DMS53 treated with DMSO at 0.1 percent for 48 hours (cell line): ENCODE measurements at regions not wholly inside any gene's neighbourhood (a gene's known extent, or its start where the extent isn't known, plus 50 kb on each side); places are given as distances from the start of the nearest gene placed in this dataset.

Experiments
- DNase-seq: peaks from one replicate; lab custom pipeline; 2025; ENCODE audit not compliant: unreplicated experiment; lab: John Stamatoyannopoulos, UW

DNA sequence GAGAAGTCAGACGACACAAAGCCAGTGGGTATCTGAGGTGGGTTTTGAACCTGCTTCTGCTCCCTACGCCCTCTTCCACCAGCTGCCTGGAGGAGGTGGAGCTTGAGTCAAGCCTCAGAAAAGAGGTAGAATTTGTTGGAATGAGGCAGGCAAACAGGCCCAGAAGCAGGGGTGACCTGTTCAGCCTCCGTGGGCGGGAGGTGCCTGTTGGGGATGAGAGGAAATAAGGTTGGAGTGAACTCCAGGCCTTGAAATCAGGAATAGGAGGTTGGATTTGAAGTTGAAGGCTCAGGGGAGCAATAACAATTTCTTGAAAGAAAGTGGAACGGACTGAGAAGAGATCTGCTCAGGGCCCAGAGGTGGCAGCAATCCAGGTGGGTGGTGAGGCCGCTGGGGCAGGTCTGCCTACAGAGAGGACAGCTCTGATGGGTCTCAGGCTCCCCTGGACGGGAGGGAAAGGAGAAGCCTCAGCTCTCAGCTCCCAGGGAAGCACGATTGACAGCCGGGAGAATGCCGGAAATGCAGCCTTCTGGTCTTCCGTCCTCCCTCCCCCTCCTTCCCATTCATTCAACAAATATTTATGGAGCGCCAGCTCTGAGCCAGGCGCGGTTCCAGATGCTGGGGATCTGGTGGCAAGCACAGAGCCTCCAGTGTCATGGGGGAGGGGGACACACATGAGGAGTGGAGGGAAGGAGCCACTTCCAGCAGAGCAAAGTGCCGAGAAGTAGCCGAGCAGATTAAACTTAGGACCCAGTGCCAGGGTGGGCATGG, 61.9 kb upstream of the CIBAR2 start:
- peak; percentile 26 for DNase-seq

DNA sequence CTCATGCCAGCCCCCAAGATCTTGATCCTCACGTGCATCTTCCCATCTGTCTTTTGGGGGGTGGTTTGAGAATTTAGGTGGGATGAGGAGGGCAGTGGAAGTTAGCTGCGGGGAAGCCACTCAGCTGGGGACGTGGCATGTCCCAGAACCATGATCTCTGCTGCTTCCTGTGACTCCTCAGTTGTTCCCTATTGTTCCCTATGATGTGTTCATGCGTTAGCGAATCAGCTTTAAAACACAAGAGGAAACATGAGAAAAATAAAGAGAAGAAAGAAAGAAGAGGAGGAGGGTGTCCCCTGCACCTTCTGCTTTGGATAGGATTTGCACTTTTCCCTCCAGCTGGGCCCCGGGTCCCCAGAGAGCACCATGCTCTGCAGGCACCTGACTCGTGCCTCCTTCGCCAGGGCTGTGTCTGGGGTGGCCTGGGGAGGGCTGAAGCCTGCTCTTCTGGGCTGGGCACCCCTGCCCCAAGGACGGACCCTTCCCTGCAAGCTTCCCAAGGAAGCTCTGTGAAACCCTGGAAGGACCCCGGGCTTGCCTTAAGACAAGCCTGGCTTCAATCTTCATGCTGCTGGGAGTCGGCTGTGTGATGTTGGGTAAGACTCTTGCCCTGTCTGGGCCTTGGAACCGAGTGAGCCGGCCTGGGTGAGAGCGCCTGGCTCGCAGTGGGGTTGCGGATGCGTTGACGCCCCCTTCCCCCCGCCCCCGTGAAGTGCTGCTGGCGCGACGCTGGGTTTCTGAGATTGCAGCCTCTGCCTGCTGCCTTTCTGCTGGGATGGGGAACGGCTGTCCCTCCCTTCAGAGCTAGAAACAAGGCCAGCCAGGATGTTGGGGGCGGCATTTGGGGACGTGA, 62.8 kb upstream of the CIBAR2 start:
- no peak for DNase-seq

DNA sequence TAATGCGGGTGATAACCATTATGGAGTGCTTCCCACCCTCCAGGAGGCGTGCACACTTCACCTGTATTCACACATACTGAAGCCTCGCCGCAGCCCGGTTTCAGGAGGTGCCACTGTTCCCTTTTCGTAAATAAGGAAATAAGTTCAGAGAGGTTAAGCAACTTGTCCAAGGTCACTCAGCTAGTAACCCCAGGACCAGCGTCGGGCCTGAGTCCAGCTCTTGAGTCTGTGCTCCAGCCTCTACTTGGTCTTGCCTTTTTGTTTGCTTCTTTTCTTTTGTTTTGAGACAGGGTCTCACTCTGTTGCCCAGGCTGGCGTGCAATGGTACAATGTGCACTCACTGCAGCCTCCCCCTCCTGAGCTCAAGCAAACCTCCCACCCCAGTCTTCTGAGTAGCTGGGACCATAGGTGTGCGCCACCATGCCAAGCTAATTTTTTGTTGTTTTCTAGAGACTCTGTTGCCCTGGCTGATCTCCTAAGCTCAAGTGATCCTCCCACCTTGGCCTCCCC, 63.5 kb upstream of the CIBAR2 start:
- no peak for DNase-seq

DNA sequence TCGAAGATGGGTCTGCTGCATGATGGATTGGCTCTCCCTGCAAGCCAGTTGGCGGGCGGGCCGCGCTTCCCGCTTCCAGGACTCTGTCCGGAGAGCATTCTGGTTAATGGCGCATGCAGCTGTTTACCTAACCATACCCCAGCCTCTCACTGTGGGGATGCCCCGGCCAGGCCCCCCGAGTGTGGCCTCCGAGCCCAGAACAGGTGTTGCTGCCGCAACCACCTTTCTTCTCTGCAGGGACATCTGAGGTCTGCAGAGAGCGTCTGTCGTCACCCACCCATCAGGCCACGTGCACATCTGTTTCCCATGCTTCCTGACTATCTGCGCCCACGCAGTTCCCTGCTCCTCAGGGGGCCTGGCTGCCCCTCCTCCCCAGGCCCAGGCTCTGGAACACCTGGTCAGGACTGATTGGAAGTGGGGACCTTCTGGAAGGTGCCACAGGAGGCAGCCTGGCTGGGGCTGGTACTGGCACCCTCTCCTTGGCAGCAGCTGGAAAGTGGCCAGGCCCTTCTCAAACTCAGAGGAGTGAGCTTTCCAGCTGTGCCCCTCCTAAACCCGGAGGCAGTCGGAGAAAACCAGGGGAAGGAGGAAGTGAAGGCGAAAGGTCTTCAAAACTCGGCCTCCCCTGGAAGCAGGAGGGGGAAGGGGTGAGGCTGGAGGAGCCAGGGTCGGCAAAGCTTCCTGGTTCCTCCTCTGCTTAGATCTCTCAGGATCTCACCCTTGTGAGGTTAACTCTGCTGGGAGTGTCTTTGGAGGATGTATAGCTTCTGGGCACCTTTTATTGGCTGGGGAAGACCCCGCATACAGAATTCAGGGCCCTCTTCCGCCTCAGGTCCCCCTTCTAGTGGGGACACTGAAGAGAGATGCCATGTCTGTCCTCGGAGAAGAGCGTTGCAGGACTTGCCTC, 64.5 kb upstream of the CIBAR2 start:
- DNase-seq = no peak

DNA sequence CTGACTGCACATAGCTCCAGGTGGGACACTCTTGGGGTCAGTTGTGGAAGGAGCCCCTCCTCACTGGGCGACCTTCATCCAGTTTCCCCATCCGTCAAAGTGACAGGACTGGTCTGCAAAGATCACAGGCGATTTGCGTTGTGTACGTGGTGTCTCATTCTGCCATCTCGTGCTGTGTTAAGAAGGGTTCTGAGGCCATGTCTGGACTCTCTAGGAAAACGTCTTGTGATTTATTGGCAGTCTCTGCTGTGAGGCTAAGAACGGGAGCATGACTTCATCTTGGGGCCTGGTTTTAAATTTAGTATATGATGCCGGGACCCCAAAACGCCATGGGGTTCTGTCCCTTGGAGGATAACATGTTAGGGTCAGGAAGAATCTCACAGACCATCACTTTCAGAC, 65.2 kb upstream of the CIBAR2 start:
- DNase-seq = no peak

DNA sequence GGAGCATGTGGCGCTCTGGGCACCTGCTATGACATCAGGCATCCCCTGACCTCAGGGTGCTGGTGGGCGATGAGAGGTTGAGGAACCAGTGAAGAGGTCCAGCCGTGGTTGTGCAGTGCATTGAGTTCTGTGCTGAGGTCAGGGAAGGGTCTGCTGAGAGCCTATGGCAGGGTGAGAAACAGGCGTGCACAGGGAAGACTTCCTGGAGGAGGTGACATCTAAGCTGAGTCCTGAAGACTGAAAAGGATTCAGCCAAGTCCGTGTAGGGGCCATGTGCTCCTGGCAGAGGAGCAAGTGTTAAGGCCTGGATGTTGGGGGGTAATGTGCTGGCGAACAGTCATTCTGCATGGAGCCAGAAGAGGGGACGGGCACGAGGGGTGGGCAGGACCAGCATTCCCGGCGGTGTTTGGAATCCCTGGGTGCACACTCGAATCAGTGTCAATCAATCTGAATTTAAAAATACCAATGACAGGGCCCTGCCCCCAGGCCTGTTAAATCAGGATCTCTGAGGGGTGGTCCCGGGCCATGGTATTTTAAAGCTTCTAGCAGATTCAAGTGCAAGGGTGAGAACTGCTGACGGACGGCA, 65.8 kb upstream of the CIBAR2 start:
- DNase-seq = no peak

DNA sequence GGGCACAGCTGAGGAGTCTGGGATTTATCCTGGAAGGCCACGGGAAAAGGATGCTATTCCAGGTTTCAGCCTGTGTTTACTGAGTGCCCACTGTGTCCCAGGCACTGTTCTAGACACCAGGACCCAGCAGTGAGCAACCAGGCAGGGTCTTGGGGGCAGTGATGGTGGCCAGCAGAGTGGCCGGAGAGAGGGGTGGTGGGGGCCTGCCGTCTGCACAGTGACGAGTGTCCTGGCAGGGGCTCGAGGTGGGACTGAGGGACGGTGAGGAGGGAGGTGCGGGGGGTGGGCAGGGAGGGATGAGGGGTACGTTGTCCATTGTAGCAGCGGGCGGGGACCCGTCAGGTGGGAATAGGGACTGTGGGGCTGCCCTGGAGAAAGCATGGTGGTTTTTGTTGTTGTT, 66.3 kb upstream of the CIBAR2 start:
- no peak for DNase-seq

DNA sequence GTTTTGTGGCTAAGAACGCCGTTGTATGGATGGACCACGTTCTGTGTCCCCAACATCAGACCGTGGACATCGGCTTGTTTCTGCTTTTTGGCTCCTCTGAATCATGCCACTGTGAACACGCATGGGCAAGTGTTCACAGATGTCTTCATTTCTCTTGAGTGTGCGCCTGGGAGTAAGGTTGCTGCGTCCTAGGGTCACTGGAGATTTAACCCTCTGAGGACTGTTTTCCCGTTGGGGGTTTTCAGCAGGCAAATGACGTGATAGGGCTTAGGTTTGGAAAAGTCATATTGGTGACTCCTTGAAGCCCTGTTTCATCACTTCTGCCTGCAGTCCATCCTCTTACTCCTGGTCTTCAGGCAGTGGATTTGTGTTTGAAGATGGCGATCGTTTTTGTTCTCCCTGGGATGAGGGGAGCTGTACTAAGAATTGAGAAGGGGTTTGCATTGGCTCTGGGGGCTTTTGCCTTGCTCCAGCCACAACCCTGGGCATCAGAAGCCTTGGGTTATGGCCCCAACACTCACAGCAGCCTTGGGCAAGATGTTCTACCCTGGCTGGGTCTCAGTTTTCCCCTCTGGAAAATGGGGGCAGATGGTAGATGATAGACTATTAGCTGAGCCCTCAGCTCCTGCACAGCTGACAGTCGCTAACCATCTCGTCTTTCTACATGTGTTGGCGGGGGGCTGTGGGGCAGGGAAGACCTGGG, 67.2 kb upstream of the CIBAR2 start:
- no peak for DNase-seq

DNA sequence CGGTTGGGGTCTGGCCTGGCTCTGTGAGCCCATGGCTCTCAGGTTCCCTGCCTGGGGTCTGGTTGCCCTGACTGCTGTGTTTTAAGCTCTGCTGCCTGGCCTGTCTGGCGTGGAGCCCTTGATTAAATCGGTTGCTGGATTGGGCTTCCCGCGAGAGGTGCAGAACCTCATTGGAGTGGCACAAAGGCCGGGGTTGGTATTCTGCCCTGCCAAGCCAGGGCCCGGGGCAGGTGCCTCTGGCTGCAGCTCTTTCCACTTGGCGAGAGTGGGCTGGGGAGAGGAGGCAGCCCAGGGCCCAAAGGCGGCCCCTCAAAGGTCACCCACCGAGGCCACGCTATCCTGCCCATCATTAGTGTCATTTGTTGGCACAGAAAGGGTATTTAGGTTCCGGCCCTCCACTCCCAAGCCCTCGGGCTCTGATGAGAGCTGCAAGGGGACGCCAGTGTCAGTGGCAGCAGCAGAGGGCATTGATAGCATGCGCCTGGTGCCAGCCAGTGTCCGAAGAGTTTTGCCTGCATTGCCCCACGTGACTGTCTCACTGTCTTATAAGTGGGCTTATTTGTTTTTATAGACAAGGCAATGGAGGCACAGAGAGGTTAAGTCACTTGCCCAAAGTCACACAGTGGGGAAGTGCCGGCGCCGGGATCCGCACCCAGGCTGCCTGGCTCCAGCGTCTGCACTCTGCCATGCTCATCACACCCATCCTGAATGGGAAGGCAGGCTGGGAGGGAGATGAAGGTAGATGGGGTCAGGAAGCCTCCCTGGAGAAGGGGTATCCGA, 68.0 kb upstream of the CIBAR2 start:
- no peak for DNase-seq

DNA sequence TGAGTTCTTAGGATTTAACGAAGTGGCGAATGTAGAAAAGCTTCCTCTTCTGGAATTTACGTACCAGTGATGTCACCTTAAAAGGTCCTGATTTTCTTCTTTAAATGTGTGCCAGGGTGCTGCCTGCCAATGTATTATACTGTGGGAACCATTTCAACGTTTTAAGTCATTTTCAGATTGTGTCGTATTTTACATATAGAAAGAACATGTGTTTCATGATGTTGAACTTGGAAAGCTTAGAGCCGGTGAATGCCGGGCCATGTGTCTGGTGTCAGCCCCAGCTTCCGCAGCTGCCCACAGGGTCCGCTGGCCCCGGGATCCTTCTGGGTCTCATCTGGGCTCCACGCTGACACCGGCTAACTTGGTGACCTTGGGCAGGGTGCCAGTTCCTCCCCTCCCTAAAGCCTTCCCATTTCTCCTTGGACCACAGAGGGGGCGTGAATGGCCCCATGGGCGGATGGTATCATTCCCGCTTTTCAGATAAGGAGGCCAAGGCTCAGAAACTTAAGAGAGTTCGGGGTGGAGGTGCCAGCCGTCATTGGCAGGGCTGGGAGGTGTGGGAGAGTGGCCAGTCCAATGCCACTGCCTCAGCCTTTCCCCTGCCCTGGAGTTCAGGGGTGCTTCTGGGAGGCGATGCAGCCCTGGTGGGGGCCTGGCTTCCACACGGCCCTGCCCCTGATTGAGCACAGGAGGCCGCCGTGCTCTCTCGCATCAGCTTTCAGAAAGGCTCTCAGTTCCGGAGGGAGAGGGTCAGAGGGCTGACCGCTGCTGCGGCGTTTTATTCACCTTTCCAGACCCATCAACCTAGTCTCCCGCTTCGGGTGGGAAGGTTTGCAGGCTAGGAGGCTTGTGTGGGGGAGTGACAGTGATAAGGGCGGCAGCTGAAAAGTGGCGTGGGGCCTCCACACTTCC, 68.8 kb upstream of the CIBAR2 start:
- no peak for DNase-seq

DNA sequence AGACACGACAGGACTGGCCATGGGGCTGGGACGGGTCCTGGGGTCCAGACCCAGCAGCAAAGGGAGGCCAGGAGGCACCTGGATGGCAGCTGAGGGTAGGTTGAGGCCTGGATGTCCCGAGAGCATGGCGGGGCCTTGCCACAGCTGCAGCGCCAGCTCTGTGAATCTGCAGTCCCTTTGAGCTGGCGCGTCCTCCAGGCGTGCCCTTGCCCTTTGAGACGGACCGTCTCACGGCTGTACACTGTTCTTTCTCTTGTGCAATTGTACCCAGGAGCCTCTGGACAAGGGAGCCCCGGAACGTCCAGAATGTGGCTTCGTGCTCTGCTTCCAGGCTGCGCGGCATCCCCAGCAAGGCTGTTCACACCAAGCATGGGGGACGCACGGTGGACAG, 69.5 kb upstream of the CIBAR2 start:
- no peak for DNase-seq

DNA sequence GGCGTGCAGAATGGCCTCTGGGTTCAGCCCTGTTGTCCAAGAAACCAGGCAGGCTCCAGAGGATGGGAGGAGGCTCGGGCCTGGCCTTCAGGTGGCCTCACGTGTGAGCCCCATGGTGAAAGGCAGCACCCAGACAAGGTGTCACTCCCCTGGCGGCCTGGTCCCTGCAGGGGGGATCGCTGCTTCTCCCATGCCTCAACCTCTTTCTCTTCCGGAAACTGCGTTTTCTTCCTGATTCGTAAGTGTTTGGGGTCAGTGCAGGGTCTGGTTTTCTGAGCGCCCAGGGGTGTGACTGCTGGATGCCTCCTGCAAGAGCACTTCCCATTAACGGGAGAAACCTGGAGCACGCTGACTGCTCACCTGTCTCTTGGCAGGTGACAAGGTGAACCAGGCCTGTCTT, 70.0 kb upstream of the CIBAR2 start:
- DNase-seq = no peak

DNA sequence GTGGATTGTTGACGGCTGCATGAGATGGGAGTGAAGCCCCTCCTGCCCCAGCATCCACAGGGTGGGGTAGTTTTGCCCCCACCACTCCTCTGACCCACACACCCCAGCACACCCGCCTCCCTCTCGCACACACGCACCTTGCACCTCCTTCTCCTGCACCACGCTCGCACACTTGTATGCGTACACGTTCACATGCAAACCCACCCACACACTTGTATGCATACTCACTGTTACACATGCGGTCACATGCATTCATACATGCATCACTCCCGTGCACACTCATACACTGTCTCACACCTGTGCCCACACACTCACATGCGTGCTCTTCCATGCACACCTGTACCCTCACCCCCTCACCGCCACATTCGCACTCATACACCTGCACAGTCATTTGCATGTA, 70.5 kb upstream of the CIBAR2 start:
- DNase-seq = no peak

DNA sequence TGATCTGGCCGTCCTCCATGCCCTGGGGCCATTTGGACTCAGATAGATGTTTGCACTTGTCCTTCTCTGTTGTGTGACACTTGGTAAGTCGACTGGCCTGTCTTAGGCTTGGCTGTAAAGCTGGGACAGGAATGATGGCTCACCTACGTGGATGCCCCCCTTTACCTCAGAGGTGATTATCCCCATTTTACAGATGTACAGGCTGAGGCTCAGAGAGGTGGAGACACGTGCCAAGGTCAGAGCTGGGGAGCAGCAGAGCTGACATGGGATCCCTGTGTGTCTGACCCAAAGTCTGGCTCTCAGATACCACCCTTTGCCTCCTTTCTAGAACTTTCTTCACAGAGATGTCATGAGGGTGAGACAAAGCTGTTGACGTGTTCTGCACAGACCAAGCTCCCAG, 71.3 kb upstream of the CIBAR2 start:
- DNase-seq = no peak

DNA sequence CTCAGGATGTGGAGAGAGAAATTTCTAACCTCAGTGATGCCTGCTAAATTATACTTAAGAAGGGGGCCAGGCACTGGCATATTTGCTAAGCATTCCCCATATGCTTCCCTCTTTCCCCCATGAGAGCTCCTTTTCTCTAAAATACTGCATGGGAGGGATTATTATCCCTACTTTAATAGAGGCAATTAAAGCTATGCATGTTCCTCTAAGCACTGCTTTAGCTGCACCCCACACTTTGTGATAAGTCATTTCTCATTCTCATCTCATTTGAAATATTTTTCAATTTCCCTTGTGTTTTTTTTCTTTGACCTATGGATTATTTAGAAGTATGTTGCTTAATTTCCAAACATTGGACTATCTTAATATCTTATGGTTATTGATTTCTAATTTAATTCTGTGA, 72.1 kb upstream of the CIBAR2 start:
- no peak for DNase-seq

DNA sequence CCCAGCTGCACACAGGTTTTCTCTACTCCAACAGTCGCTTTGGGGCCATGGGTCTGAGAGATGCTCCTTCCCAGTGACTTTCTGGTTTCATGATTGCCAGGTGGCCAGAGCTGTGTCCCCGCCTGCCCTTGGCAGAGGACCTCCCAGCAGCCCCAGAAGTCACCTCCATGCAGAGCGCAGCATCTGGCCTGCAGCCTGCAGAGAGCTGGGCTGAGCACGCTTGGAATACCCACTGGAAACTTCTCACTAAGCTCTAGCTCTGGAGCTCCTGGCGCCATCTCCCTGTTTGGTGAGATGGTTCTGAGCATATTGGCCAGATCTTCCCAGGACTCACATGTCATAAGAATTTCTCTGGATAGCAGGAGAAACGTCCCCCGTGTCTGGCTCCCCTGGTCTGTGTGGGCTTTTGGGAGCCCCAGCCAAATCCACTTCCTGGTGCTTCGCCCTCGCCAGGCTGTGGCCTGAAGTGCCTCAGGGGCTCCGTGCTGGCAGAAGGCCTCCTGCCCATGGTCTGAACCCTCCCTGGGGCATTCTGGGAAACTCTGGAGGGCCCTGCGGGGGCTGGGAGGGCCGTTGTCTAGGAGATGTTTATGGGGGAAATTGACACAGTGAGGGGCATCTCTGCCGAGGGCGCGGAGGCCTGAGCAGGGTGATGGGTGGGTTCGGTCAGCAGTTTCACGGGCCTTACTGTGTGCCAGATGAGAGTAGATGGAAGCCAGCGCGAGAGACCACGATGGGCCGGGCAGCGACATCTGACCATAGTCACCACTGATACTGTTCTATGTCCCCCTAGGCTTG, 73.2 kb upstream of the CIBAR2 start:
- DNase-seq = no peak

DNA sequence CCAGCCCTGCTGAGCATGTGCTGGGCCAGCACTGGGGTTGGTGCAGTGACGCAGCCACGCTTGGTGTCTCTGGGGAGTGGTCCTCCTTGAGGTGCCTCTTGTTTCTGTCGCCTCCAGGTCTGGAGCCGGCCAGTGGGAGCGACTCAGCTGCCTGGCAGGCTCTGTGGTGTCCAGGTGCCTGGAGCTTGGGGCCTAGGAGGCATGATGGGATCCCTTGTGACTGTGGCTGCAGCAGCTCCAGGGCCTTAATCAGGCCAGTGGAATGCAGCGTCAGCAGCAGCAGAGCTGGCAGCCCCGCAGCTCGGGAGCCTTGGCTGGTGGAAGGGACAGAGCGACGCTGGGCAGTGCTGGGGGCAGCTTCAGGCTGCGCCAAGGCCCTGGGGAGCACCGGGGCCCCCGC, 74.7 kb upstream of the CIBAR2 start:
- DNase-seq = no peak

DNA sequence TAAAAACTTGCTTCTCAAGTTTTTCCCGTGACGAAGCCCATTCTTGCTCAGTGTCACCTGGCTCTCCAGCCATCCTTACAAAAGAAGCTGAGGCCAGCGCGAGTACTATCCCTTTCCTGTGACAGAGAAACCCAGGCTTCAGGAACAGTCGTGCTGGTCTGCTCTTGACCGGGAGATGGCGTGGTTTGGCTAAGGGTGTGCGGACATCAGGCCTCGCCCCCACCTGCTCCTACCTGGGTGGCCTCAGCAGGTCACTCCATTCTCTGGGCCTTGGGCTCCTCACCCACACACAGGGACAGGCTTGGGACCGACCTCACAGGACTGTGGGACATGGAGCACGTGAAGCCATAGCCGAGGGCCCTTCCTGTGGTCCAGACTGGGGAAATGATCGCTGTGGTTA, 75.2 kb upstream of the CIBAR2 start:
- DNase-seq = no peak
